Tibial nerve (tissue), 4 donors: ENCODE measurements at regions not wholly inside any gene's neighbourhood (a gene's known extent, or its start where the extent isn't known, plus 50 kb on each side); places are given as distances from the start of the nearest gene placed in this dataset.
A peak's percentile ranks its signal among the peaks of the same experiment; 100 is the strongest.

Source experiments
- DNase-seq, 2 donors: peaks; one replicate each; pipeline ENCODE4 v3.0.0-alpha.2; 2019; ENCODE audit warnings: low spot score in 2 of 2
- H3K27ac ChIP-seq, 4 donors: fragments of 200-600 bp; sonication (generic) in 3 of 4; one replicate each; pipeline ENCODE4 v1.5.1; 2017 to 2019; ENCODE audit warnings: mild to moderate bottlenecking in 1 of 4
- H3K27me3 ChIP-seq, 2 donors: fragments of 200-600 bp; sonication (generic) in 1 of 2; one replicate each; pipeline versions ENCODE4 v1.5.1 to v1.6.0; 2017 to 2019
- H3K36me3 ChIP-seq, 3 donors: fragments of 200-600 bp; sonication (generic); one replicate each; pipeline ENCODE4 v1.5.1; 2018 to 2019
- H3K4me1 ChIP-seq, 4 donors: fragments of 200-600 bp; sonication (generic) in 3 of 4; one replicate each; pipeline ENCODE4 v1.5.1; 2017 to 2019
- H3K4me3 ChIP-seq, 4 donors: fragments of 200-600 bp; sonication (generic) in 3 of 4; one replicate each; pipeline ENCODE4 v1.5.1; 2017 to 2019; ENCODE audit warnings: mild to moderate bottlenecking in 1 of 4, moderate library complexity in 1 of 4
- H3K9me3 ChIP-seq, 4 donors: fragments of 200-600 bp; sonication (generic) in 3 of 4; one replicate each; pipeline ENCODE4 v1.5.1; 2017 to 2019
- EP300 ChIP-seq, 2 donors: sonication (generic); formaldehyde crosslinking; IDR thresholded peaks; one replicate each; pipeline ENCODE4 v1.6.1; 2017; ENCODE audit warnings: antibody characterized with exemption in 2 of 2, mild to moderate bottlenecking in 1 of 2
- POLR2A ChIP-seq, 2 donors: fragments of 450-650 bp; IDR thresholded peaks; one replicate each; pipeline ENCODE4 v1.6.1; 2017; ENCODE audit warnings: antibody characterized with exemption in 2 of 2, mild to moderate bottlenecking in 2 of 2, moderate library complexity in 2 of 2
- WGBS, 2 donors: methylation state at CpG; one replicate each; pipeline ENCODE4 v1.1.5; 2018; 5-methylcytosine and 5-hydroxymethylcytosine counted together
- TF ChIP-seq, protein P1 (sequence below), 5 experiments: fragments of 200-600 bp in 3 of 5; fragments of 450-650 bp in 2 of 5; sonication (generic) in 3 of 5; IDR thresholded peaks; one replicate each; pipeline ENCODE4 v1.5.1; 2016 to 2019; ENCODE audit warnings: antibody characterized with exemption in 5 of 5, mild to moderate bottlenecking in 3 of 5, moderate library complexity in 2 of 5

DNA sequence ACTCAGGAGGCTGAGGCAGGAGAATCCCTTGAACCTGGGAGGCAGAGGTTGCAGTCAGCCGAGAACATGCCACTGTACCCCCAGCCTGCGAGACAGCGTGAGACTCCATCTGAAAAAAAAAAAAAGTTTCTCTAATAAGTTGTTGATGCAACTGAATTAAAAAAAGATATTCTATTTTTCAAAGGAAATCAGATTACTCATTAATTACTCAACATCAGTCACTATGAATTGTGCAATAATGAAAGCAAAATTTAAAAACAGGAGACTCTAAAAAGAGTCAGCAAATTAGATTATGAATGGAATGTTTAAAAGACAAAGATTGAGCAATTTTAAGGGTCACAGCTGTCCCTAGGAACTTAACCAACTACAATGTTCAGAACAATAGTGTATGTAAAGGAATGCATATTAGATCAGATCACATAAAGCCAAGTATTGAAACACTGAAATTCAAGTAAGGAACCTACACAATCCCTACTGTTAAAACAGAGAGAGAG lies 60.2 kb upstream of the SLC4A7 start:
- Histone ChIP-seq H3K27me3 (no peaks in the 10 kb centered on the region), H3K9me3 (no peaks in the 10 kb centered on the region), H3K4me3 (no peak overlapping the region), H3K27ac (peak overlapping the region in 2 of 4 donors; percentile 65 to 81), H3K4me1 (peaks cover 0 to 27% (median 8%) of the 10 kb centered on the region in 4 donors), H3K36me3 (no peaks in the 10 kb centered on the region)
- DNase-seq, result no peak
- WGBS, 2 donors, result 26 to 36% methylated on average over 3 of the region's 3 CpGs
- TF ChIP-seq EP300 (IDR thresholded peaks at IDR 0.05) (peak in 1 of 2 donors; percentile 59), POLR2A (IDR thresholded peaks at IDR 0.05) (no peak)

- H3K27ac ChIP-seq, result no peak overlapping the region
- no peaks in the 10 kb centered on the region for H3K36me3 ChIP-seq
- H3K4me3 ChIP-seq, result no peak overlapping the region
- 62 to 72% methylated on average over 5 of the region's 5 CpGs for WGBS, 2 donors
- DNase-seq, result no peak
- peaks cover 0 to 27% (median 8%) of the 10 kb centered on the region in 4 donors for H3K4me1 ChIP-seq
- no peaks in the 10 kb centered on the region for H3K9me3 ChIP-seq
- TF ChIP-seq EP300 (IDR thresholded peaks at IDR 0.05), result peak in 1 of 2 donors; percentile 5
- TF ChIP-seq, protein P1, sequence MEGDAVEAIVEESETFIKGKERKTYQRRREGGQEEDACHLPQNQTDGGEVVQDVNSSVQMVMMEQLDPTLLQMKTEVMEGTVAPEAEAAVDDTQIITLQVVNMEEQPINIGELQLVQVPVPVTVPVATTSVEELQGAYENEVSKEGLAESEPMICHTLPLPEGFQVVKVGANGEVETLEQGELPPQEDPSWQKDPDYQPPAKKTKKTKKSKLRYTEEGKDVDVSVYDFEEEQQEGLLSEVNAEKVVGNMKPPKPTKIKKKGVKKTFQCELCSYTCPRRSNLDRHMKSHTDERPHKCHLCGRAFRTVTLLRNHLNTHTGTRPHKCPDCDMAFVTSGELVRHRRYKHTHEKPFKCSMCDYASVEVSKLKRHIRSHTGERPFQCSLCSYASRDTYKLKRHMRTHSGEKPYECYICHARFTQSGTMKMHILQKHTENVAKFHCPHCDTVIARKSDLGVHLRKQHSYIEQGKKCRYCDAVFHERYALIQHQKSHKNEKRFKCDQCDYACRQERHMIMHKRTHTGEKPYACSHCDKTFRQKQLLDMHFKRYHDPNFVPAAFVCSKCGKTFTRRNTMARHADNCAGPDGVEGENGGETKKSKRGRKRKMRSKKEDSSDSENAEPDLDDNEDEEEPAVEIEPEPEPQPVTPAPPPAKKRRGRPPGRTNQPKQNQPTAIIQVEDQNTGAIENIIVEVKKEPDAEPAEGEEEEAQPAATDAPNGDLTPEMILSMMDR (IDR thresholded peaks at IDR 0.05), result no peak
- H3K27me3 ChIP-seq, result no peaks in the 10 kb centered on the region
Observed at GRCh38 chr3:27542476-27542875, 58.3 kb upstream of the SLC4A7 start.

DNA sequence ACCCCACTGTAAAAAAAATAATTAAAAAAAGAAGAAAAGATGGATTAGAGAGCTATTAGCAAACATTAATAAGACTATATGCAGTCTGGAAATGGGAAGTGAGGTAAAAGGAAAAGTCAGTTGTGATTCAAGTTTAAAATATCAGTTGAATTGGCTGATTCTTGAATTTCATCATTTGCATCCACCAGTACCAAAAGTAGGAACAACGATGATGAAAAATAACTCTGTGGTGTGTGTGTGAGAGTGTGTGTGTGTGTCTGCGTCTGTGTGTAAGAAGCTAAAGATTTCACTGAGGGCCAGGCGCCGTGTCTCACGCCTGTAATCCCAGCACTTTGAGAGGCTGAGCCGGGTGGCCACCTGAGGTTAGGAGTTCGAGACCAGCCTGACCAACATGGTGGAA lies 56.0 kb upstream of the SLC4A7 start:
- 92 to 95% methylated on average over 7 of the region's 7 CpGs for WGBS, 2 donors
- no peak overlapping the region for H3K4me3 ChIP-seq
- peaks cover 0 to 35% (median 7%) of the 10 kb centered on the region in 4 donors for H3K4me1 ChIP-seq
- H3K36me3 ChIP-seq, result no peaks in the 10 kb centered on the region
- H3K27ac ChIP-seq, result no peak overlapping the region
- TF ChIP-seq, protein P1 (IDR thresholded peaks at IDR 0.05), result no peak
- TF ChIP-seq EP300 (IDR thresholded peaks at IDR 0.05) (no peak), POLR2A (IDR thresholded peaks at IDR 0.05) (no peak)
- H3K27me3 ChIP-seq, result no peaks in the 10 kb centered on the region
- H3K9me3 ChIP-seq, result no peaks in the 10 kb centered on the region
- DNase-seq, result no peak

DNA sequence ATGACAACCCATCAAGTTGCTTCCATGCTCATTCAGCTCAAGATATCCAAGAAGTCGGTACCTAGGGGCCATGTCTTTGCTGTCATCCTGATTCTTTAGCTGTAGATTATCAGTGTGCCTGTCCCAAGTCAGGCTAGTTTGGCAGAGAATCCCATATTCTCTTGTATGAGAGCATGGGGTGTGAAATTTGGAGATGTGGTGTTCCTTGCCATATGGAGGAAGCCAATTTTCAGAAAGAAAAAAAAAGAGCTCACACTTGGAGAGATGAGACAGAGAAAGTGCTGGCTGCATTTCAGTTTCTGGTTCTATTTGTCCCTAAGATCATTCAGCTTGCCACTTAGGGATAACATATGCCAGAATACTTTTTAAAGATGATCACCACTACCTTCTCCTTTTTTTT lies 52.3 kb upstream of the SLC4A7 start:
- no peak for TF ChIP-seq EP300 (IDR thresholded peaks at IDR 0.05)
- no peak for TF ChIP-seq POLR2A (IDR thresholded peaks at IDR 0.05)
- TF ChIP-seq, protein P1 (IDR thresholded peaks at IDR 0.05), result no peak
- WGBS, 2 donors, result 84 to 90% methylated on average over 1 of the region's 1 CpG

GRCh38 chr3:27535809-27536392 lies 51.7 kb upstream of the SLC4A7 start:
- H3K4me3 ChIP-seq, result no peak overlapping the region
- no peaks in the 10 kb centered on the region for H3K27me3 ChIP-seq
- peaks cover 0 to 26% (median 17%) of the 10 kb centered on the region in 4 donors for H3K4me1 ChIP-seq
- no peaks in the 10 kb centered on the region for H3K36me3 ChIP-seq
- peak overlapping the region in 1 of 4 donors; percentile 83 for H3K27ac ChIP-seq
- DNase-seq, result no peak
- H3K9me3 ChIP-seq, result no peaks in the 10 kb centered on the region
- 83 to 89% methylated on average over 2 of the region's 2 CpGs for WGBS, 2 donors
- TF ChIP-seq POLR2A (IDR thresholded peaks at IDR 0.05) (no peak), EP300 (IDR thresholded peaks at IDR 0.05) (no peak)
- TF ChIP-seq, protein P1 (IDR thresholded peaks at IDR 0.05), result no peak

More for the DNA sequence above, 52.3 kb upstream of the SLC4A7 start:
- H3K4me1 ChIP-seq, result peaks cover 0 to 26% (median 17%) of the 10 kb centered on the region in 4 donors
- H3K27me3 ChIP-seq, result no peaks in the 10 kb centered on the region
- no peak overlapping the region for H3K4me3 ChIP-seq
- DNase-seq, result no peak
- peak overlapping the region in 1 of 4 donors; percentile 46 for H3K27ac ChIP-seq
- H3K36me3 ChIP-seq, result no peaks in the 10 kb centered on the region
- H3K9me3 ChIP-seq, result no peaks in the 10 kb centered on the region
